ENCODE measurements at regions not wholly inside any gene's neighbourhood (a gene's known extent, or its start where the extent isn't known, plus 50 kb on each side); places are given as distances from the start of the nearest gene placed in this dataset.

DNA sequence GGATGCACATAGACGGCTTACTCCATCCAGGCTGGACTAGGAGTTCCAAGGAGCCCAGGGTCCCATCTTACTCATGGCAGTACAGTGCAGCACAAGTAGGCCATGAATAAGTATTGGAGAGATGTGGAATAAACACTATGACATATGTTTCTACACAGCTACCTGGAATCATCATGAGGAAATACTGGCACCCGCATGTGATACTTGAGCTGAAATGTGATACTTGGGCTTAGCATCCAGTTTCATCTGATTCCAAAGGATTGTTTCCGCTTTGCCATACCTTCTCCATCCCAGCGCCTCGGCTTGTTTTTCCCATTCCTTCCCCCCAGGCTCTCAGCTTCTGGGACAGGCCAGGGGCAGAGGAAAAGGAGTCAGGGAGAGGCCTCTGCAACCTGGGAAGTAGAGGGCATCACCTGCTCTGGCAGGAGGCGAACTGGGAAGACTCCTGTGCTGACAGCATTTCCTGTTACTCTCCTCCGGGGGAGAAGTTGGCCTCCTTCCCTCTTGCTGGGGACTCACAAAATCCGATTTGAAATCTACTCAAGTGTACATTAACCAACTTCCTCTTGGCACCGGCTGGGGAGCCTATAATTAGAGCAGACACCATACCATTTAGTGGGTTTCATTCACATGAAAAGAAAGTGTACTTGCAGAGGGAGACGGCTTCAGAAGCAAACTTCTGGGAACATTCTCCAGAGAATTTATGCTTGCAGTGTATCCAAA lies 187.8 kb downstream of the MIAT start:
- in situ Hi-C loops (cut with HindIII; ENCODE audit: low sequenced_read_pairs): no loop called here

GRCh38 chr22:26846076-26846475 lies 188.7 kb downstream of the MIAT start:
- in situ Hi-C loops (cut with HindIII; ENCODE audit: low sequenced_read_pairs): no loop called here

- in situ Hi-C loops (cut with HindIII; ENCODE audit: low sequenced_read_pairs): no loop called here
Measured at GRCh38 chr22:26846645-26847044, 189.3 kb downstream of the MIAT start.

DNA sequence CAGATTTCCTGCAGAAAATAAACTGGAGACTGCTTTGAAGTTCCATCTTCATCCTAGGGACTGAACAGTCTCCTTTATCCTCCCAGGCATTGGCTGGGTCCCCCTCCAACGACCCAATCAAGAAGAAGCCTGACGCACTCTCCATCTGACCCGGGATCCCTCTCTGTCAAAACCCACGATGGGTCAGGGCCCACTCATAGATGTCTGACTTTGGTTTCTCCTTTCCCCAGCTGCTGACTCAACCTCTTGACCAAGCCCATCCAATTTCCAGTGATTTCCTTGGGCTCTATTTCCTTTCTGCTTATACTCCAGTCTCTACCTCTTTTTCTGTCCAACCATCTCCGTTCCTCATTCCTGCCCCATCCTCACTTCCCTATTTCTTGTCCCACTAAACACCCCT lies 189.7 kb downstream of the MIAT start:
- in situ Hi-C loops (cut with HindIII; ENCODE audit: low sequenced_read_pairs): no loop called here

- in situ Hi-C loops (cut with HindIII; ENCODE audit: low sequenced_read_pairs): no loop called here
Measured at GRCh38 chr22:26847816-26848215, 190.4 kb downstream of the MIAT start.

- in situ Hi-C loops (cut with HindIII; ENCODE audit: low sequenced_read_pairs): no loop called here
Measured at GRCh38 chr22:26848244-26848920, 191.0 kb downstream of the MIAT start.

DNA sequence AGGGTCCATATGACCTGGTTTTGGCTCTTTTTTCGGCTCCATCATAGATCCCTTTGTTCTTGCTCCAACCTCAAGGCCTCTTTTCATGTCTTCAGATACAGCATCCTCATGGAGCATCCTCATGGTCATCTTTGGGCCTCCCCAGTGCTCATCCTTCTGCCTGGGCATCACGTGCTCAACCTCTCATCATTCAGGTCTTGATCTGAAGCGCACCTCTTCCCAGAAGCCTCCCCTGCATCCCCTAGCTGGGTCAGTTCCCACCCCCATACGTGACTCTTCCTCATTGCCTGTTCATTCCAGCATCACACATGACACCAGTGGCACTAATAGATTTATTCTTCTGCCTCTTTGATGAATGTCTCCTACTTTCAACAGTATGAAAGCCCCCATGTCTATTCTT lies 192.2 kb downstream of the MIAT start:
- in situ Hi-C loops (cut with HindIII; ENCODE audit: low sequenced_read_pairs): no loop called here

DNA sequence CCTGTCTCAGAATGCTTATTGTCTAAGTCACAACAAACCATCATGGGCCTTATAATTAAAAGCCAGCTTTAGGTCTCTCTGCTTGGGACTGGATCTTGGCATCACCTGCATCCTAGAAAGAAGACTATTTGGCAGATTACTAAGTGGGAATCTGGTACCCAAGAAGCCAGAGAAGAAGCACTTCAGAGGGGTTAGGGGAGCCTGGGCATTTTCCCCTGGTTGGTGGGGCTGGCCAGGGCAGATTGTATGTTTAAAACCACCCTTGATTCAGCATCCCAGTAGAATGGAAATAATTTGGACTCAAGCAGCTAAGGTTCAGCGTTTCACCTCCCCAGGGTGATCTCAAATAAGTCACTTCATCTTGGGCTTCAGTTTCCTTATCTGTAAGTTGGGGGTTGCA lies 193.7 kb downstream of the MIAT start:
- in situ Hi-C loops (cut with HindIII; ENCODE audit: low sequenced_read_pairs): no loop called here

DNA sequence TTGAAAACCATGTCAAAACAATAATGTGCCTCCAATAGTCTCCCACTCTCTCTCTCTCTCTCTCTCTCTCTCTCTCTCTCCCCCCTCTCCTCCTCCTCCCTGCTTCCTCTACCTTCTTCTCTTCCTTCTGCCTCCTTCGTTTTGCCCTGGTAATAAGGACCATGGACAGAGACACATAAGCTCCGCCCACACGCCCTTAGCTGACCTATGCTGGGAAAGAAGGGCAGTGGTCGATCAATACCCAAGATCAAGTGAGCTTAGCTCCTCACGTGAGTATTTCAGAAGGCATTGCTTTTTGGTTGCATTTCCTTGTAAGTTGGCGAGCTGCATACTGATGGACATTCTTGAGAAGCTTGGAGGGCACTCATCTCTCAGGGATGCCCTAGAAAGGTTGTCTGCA lies 194.8 kb downstream of the MIAT start:
- in situ Hi-C loops (cut with HindIII; ENCODE audit: low sequenced_read_pairs): no loop called here

DNA sequence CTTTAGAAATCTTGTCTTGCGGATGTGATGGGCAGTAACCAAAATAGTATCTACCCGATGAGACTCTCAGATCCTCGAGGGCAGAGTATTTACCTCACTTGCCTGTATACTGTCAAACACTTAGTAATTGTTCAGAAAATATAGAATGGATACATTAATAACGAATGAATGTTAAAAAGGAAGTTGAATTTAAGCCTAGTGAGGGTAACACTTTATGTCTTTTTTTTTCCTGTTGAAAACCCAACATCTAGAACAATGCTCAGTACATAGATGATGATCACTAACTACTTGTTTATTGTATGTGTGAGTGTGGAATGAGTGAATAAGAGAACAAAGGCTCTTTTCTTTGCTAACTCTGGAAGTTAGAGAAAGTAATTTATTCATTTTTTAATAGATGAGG lies 195.7 kb downstream of the MIAT start:
- in situ Hi-C loops (cut with HindIII; ENCODE audit: low sequenced_read_pairs): no loop called here

DNA sequence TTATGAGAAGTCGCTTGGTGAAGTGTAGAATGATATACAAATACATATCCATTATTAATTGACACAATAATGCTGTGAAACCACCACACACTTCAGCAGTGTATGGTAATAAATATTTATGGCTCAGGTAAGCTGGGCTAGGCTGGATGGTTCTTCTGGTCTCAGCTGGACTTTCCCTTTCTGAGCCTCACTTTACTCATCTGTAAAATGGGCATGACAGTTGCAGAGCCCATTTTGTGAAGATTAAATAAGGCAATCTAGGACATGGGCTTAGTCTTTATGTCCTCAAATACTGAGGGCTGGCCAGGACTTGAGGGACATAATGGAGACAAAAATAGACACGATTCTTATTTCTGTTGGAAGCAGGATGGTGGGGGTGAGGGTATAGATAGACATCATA lies 196.1 kb downstream of the MIAT start:
- in situ Hi-C loops (cut with HindIII; ENCODE audit: low sequenced_read_pairs): no loop called here

DNA sequence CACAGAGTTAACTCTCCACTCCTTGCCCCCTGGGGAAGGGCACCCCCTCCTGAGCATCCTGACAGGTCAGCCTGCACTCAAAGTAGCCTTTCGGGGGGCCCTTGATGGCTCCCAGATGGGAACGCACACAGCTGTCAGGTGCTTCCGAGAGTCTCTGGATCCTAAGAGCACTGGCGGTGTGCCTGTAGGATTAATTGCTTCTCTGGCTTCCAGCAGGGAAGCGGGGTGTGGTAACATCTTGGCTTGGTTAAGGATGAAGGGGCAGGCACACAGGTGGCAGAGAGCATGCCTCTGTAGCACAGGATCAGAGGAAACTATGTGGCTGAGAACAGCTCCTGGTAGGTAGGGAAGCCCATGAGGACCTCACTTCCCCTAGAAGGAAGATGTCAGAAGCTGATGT lies 199.8 kb downstream of the MIAT start:
- in situ Hi-C loops (cut with HindIII; ENCODE audit: low sequenced_read_pairs): no loop called here

DNA sequence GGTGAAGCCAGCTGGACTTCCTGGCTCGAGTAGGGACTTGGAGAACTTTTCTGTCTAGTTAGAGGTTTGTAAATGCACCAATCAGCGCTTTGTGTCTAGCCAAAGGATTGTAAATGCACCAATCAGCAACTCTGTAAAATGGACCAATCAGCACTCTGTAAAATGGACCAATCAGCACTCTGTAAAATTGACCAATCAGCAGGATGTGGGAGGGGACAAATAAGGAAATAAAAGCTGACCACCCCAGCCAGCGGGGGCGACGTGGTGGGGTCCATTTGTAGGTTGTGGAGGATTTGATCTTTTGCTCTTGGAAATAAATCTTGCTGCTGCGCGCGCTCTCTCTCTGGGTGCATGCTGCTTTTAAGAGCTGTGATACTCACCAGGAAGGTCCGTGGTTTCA lies 202.9 kb downstream of the MIAT start:
- in situ Hi-C loops (cut with HindIII; ENCODE audit: low sequenced_read_pairs): no loop called here

GRCh38 chr22:26865021-26865420 lies 207.6 kb downstream of the MIAT start:
- in situ Hi-C loops (cut with HindIII; ENCODE audit: low sequenced_read_pairs): no loop called here

- in situ Hi-C loops (cut with HindIII; ENCODE audit: low sequenced_read_pairs): loop anchor here (10.0 kb wide), 1 partner anchor 461 kb away; no protein-coding TSS in a partner anchor
Measured at GRCh38 chr22:26883393-26883792, 226.0 kb downstream of the MIAT start.

DNA sequence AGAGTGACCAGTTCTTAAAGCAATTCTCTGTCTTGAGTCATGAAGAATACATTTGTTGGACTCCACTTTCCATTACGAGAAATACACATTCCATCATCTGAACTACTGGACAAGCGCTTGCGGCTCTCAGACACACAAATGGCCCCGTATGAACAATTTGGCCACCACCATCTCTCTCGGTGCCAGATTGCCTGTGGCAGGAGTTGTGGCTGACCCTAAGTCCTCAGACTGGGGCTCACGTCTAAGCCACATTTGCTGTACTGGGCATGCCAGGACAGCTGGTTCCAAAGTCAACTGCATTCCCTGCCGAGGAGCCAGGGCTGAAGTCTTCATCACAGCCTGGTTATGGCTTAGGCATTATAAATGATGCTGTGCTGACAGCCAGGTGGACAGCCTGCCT lies 227.5 kb downstream of the MIAT start:
- in situ Hi-C loops (cut with HindIII; ENCODE audit: low sequenced_read_pairs): loop anchor here (10.0 kb wide), 1 partner anchor 460 kb away; no protein-coding TSS in a partner anchor

DNA sequence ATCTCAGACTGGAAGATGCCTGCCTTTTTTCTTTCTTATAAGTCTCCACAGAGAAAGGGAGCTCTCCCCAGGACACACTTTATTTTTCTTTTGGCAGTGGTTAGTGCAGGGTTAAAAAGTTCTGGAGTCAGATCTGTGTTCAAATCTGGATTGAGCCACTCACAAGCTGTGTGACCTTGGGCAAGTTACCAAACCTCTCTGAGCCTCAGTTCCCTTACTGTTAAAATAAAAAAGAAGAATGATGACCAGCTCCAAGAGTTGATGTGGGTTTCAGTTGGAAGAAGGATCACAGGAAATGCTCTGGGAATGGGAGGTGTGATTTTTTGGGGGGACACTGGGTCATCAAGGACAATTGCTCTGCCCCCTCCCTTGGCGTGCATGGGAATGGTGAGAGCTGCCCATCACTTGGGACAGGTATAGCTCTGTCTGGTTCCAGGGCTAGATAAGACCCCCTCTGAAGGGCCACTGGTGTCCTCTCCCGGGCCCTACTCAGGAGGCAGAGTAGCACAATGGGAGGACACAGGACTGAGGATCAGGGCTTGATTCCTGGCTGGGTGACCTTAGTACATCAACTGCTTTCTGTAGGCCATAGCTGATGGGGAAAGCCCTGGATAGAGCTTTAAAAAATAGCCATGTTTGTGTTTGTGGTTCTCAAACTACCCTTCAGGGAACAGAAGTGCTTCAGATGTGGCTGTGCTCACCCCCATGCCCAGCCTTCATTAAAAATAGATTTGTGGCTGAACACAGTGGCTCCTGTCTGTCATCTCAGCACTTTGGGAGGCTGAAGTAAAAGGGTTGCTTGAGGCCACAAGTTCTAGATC lies 228.3 kb downstream of the MIAT start:
- in situ Hi-C loops (cut with HindIII; ENCODE audit: low sequenced_read_pairs): loop anchor here (10.0 kb wide), 1 partner anchor 459 kb away; no protein-coding TSS in a partner anchor

- in situ Hi-C loops (cut with HindIII; ENCODE audit: low sequenced_read_pairs): loop anchor here (10.0 kb wide), 1 partner anchor 457 kb away; no protein-coding TSS in a partner anchor
Measured at GRCh38 chr22:26887456-26887855, 230.1 kb downstream of the MIAT start.

- in situ Hi-C loops (cut with HindIII; ENCODE audit: low sequenced_read_pairs): loop anchor here (10.0 kb wide), 1 partner anchor 457 kb away; no protein-coding TSS in a partner anchor
Measured at GRCh38 chr22:26887916-26888315, 230.5 kb downstream of the MIAT start.

DNA sequence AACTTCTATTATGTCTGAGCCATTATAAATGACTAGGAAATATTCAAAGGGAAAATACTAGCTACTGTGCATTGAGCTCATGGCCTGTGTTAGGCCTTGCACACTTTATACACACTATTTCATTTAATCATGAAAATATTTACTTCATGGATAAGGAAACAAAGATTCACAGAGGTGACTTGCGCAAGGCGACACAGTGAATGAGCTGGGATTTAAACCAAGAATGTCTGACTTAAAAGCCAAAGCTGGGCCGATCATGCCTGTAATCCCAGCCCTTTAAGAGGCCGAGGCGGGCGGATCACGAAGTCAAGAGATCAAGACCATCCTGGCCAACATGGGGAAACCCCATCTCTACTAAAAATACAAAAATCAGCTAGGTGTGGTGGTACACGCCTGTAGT lies 231.5 kb downstream of the MIAT start:
- in situ Hi-C loops (cut with HindIII; ENCODE audit: low sequenced_read_pairs): loop anchor here (10.0 kb wide), 1 partner anchor 456 kb away; no protein-coding TSS in a partner anchor

DNA sequence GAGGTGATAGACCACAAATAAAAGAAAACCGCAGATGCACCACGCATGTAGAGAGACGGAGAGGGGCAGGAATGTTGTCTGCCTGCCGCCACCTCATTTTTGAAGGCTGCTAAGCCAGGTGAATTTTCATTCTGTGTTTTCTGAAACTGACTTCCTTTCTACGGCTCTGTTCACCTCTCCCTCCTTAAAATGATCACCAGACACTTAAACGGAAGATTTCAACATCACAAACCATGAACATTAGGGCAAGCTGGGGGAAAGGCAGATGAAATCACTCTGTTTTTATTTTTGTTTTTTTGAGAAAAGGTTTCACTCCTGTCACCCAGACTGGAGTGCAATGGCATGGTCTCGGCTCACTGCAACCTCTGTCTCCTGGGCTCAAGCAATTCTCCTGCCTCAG lies 232.4 kb downstream of the MIAT start:
- in situ Hi-C loops (cut with HindIII; ENCODE audit: low sequenced_read_pairs): loop anchor here (10.0 kb wide), 1 partner anchor 455 kb away; no protein-coding TSS in a partner anchor
